VCaP (cell line): ENCODE measurements at regions not wholly inside any gene's neighbourhood (a gene's known extent, or its start where the extent isn't known, plus 50 kb on each side); places are given as distances from the start of the nearest gene placed in this dataset.

Experiments
- H3K27ac ChIP-seq: fragments of 450-650 bp; 2 replicates; pipeline ENCODE4 v1.5.1; 2017
- CTCF ChIP-seq: fragments of 450-650 bp; conservative IDR thresholded peaks from 2 replicates; pipeline ENCODE4 v1.5.1; 2017; ENCODE audit warnings: mild to moderate bottlenecking, moderate library complexity

GRCh38 chr10:56912043-56912442 lies 551.0 kb upstream of the ZWINT start:
- no peak for TF ChIP-seq CTCF
- H3K27ac ChIP-seq, result no peak overlapping the region

- no peak for TF ChIP-seq CTCF
- H3K27ac ChIP-seq, result no peak overlapping the region
Observed at GRCh38 chr10:56905051-56905450, 544.0 kb upstream of the ZWINT start.

GRCh38 chr10:56902554-56902953 lies 541.5 kb upstream of the ZWINT start:
- H3K27ac ChIP-seq, result no peak overlapping the region
- no peak for TF ChIP-seq CTCF

- H3K27ac ChIP-seq, result no peak overlapping the region
- no peak for TF ChIP-seq CTCF
Observed at GRCh38 chr10:56895306-56895705, 534.2 kb upstream of the ZWINT start.

GRCh38 chr10:56881218-56881617 lies 520.2 kb upstream of the ZWINT start:
- no peak overlapping the region for H3K27ac ChIP-seq
- TF ChIP-seq CTCF, result no peak

- no peak for TF ChIP-seq CTCF
- no peak overlapping the region for H3K27ac ChIP-seq
Observed at GRCh38 chr10:56880606-56881005, 519.5 kb upstream of the ZWINT start.

- TF ChIP-seq CTCF, result no peak
- no peak overlapping the region for H3K27ac ChIP-seq
Observed at GRCh38 chr10:56874950-56875349, 513.9 kb upstream of the ZWINT start.
